ENCODE measurements at regions not wholly inside any gene's neighbourhood (a gene's known extent, or its start where the extent isn't known, plus 50 kb on each side); places are given as distances from the start of the nearest gene placed in this dataset.

- TF ChIP-seq, protein P1, sequence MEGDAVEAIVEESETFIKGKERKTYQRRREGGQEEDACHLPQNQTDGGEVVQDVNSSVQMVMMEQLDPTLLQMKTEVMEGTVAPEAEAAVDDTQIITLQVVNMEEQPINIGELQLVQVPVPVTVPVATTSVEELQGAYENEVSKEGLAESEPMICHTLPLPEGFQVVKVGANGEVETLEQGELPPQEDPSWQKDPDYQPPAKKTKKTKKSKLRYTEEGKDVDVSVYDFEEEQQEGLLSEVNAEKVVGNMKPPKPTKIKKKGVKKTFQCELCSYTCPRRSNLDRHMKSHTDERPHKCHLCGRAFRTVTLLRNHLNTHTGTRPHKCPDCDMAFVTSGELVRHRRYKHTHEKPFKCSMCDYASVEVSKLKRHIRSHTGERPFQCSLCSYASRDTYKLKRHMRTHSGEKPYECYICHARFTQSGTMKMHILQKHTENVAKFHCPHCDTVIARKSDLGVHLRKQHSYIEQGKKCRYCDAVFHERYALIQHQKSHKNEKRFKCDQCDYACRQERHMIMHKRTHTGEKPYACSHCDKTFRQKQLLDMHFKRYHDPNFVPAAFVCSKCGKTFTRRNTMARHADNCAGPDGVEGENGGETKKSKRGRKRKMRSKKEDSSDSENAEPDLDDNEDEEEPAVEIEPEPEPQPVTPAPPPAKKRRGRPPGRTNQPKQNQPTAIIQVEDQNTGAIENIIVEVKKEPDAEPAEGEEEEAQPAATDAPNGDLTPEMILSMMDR (IDR thresholded peaks at IDR 0.05; ENCODE audit: low read depth, low read length, missing control alignments), result no peak
- no peak overlapping the region for H3K4me3 ChIP-seq (ENCODE audit: low read depth, low read length)
- in situ Hi-C loops (cut with HindIII; ENCODE audit: low sequenced_read_pairs), result no loop called here
- DNase-seq (ENCODE audit: low read depth), result no peak
These were observed 64.0 kb downstream of the CCNG2 start for GRCh38 chr4:77220828-77221613.

DNA sequence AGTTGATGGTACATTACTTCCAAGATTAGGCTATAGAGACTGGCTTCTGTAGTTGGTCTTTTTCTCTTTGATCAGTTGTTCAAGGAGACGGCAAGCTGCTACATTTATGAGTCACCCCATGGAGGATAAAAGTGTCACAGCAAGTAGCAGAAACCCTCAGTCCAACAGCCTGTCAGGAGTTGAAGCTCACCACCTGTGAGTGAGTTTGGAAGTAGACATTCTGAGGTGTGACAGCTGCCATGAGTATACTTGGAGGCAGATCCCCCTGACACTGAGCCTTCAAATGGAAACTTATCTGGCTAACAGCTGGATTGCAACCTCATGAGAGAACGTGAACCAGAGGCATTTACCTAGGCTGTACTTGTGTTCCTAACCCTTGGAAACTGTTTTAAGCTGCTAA, 68.0 kb downstream of the CCNG2 start:
- DNase-seq (ENCODE audit: low read depth), result no peak
- no peak overlapping the region for H3K4me3 ChIP-seq (ENCODE audit: low read depth, low read length)
- in situ Hi-C loops (cut with HindIII; ENCODE audit: low sequenced_read_pairs), result no loop called here
- TF ChIP-seq, protein P1 (IDR thresholded peaks at IDR 0.05; ENCODE audit: low read depth, low read length, missing control alignments), result no peak

- H3K4me3 ChIP-seq (ENCODE audit: low read depth, low read length), result no peak overlapping the region
- TF ChIP-seq, protein P1 (IDR thresholded peaks at IDR 0.05; ENCODE audit: low read depth, low read length, missing control alignments), result no peak
- in situ Hi-C loops (cut with HindIII; ENCODE audit: low sequenced_read_pairs), result no loop called here
- no peak for DNase-seq (ENCODE audit: low read depth)
These were observed 70.1 kb downstream of the CCNG2 start for GRCh38 chr4:77226939-77227705.

DNA sequence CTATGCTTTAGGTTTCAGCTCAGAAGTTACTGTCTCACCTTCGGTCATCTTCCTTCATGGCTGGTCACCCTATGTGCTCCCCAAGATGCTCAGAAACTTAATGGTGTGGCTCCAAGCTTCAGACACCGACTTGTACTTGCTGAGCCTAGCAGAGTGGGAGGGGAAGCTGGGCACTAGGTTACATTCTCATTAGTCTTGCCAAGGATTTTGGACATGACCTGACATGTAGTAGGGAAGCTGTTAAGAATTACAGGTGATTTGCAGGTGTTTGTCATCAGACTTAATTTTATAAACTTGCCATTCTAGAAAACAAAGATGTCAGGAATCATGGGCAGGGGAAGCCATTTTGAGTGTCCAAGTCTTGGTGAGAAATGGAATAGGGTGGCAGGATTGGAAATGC, 72.4 kb downstream of the CCNG2 start:
- H3K4me3 ChIP-seq (ENCODE audit: low read depth, low read length), result no peak overlapping the region
- in situ Hi-C loops (cut with HindIII; ENCODE audit: low sequenced_read_pairs), result no loop called here
- TF ChIP-seq, protein P1 (IDR thresholded peaks at IDR 0.05; ENCODE audit: low read depth, low read length, missing control alignments), result no peak
- DNase-seq (ENCODE audit: low read depth), result no peak

DNA sequence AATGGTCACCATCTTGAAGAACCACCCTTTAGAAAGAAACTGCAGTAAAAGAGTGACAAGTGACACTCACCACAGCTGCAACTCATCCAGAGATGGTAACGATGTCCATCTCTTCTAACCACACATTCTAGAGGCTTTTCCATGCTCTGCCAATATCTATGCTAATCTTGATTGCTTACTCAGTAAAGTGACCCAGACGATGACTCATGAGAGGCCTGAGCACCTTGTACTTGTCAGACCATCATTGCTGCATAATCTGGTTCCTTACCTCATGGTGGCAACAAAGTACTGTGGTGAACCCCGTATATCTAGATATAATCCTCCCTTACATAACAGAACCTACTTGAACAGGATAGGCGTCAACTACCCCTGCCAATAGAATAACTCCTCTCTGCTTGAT, 75.6 kb downstream of the CCNG2 start:
- in situ Hi-C loops (cut with HindIII; ENCODE audit: low sequenced_read_pairs), result no loop called here
- no peak overlapping the region for H3K4me3 ChIP-seq (ENCODE audit: low read depth, low read length)
- TF ChIP-seq, protein P1 (IDR thresholded peaks at IDR 0.05; ENCODE audit: low read depth, low read length, missing control alignments), result no peak
- DNase-seq (ENCODE audit: low read depth), result no peak

DNA sequence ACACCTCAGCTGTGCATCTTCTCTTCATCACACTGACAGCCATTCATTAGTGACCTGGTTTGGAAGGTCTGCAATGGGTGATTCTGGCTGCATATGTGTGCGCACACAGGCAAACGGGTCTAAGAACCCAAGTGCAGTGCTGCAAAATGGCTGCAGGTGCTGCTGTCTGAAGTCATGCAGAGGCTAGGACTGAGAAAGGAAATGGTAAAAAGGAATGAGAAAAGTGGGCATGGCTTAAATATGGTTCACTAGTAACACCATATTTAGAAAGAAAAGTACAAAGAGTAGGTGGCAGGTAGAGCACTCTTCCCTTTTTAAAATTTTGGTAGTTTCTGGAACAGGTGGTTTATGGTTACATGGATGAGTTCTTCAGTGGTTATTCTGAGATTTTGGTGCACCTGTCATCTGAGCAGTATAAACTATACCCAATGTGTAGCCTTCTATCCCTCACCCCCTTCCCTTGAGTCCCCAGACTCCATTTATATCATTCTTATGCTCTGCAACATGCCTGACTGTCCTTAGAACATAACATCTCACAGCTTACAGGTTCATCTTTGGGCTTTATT, 78.4 kb downstream of the CCNG2 start:
- no peak for DNase-seq (ENCODE audit: low read depth)
- TF ChIP-seq, protein P1 (IDR thresholded peaks at IDR 0.05; ENCODE audit: low read depth, low read length, missing control alignments), result no peak
- no peak overlapping the region for H3K4me3 ChIP-seq (ENCODE audit: low read depth, low read length)
- in situ Hi-C loops (cut with HindIII; ENCODE audit: low sequenced_read_pairs), result no loop called here

Data from astrocyte of the cerebellum (primary cell).